ENCODE measurements at regions not wholly inside any gene's neighbourhood (a gene's known extent, or its start where the extent isn't known, plus 50 kb on each side); places are given as distances from the start of the nearest gene placed in this dataset.

GRCh38 chrY:3037471-3037870 lies 102.3 kb downstream of the ZFY start:
- no peaks in the 10 kb centered on the region for H3K9me2 ChIP-seq (replicated peaks; ENCODE audit: low read length)
- no peaks in the 10 kb centered on the region for H3K9me3 ChIP-seq (ENCODE audit: low read length)
- H3K4me2 ChIP-seq (ENCODE audit: low read length): no peak overlapping the region
- TF ChIP-seq CTCF (conservative IDR thresholded peaks at IDR 0.05; ENCODE audit: low read depth, low read length) (no peak), EZH2 (IDR thresholded peaks at IDR 0.05; ENCODE audit: low read length, unreplicated experiment) (no peak), EZH2phosphoT487 (IDR thresholded peaks at IDR 0.05; ENCODE audit: borderline replicate concordance, low read length) (no peak)
- H4K20me1 ChIP-seq (ENCODE audit: low read length): no peaks in the 10 kb centered on the region
- H3K4me3 ChIP-seq (ENCODE audit: low read length): no peak overlapping the region
- ATAC-seq (no peak), DNase-seq (no peak)
- ChIA-PET POLR2A (ENCODE audit: unreplicated experiment) (no interaction called here), CTCF (no interaction called here)
- no TSS peak for BruUV-seq (replicated peaks)
- H3K27me3 ChIP-seq (ENCODE audit: low read length): no peaks in the 10 kb centered on the region
- no peak overlapping the region for H2AFZ ChIP-seq (ENCODE audit: low read length)
- no peaks in the 10 kb centered on the region for H3K79me2 ChIP-seq (ENCODE audit: low read length)
- no peak overlapping the region for H3K27ac ChIP-seq (ENCODE audit: low read length)
- H3K36me3 ChIP-seq (ENCODE audit: low read depth, low read length): no peaks in the 10 kb centered on the region
- no peaks in the 10 kb centered on the region for H3F3A ChIP-seq (ENCODE audit: low read length, unreplicated experiment)
- no peak overlapping the region for H3K9ac ChIP-seq (ENCODE audit: low read length)
- H3K4me1 ChIP-seq (ENCODE audit: insufficient read depth, low read length): no peaks in the 10 kb centered on the region
- intact Hi-C loops (cut with micrococcal nuclease): no loop called here

- no peak for TF ChIP-seq EZH2 (IDR thresholded peaks at IDR 0.05; ENCODE audit: low read length, unreplicated experiment)
- TF ChIP-seq CTCF (conservative IDR thresholded peaks at IDR 0.05; ENCODE audit: low read depth, low read length): no peak
- TF ChIP-seq EZH2phosphoT487 (IDR thresholded peaks at IDR 0.05; ENCODE audit: borderline replicate concordance, low read length): no peak
- CTCF ChIA-PET: no interaction called here
- Histone ChIP-seq H3K27me3 (ENCODE audit: low read length) (no peaks in the 10 kb centered on the region), H3K79me2 (ENCODE audit: low read length) (no peaks in the 10 kb centered on the region), H3K9me2 (replicated peaks; ENCODE audit: low read length) (no peaks in the 10 kb centered on the region), H2AFZ (ENCODE audit: low read length) (no peak overlapping the region), H3K27ac (ENCODE audit: low read length) (no peak overlapping the region), H3K4me3 (ENCODE audit: low read length) (no peak overlapping the region), H3K9me3 (ENCODE audit: low read length) (no peaks in the 10 kb centered on the region), H3K36me3 (ENCODE audit: low read depth, low read length) (no peaks in the 10 kb centered on the region), H3K4me1 (ENCODE audit: insufficient read depth, low read length) (no peaks in the 10 kb centered on the region), H3K4me2 (ENCODE audit: low read length) (no peak overlapping the region), H3F3A (ENCODE audit: low read length, unreplicated experiment) (no peaks in the 10 kb centered on the region), H4K20me1 (ENCODE audit: low read length) (no peaks in the 10 kb centered on the region), H3K9ac (ENCODE audit: low read length) (no peak overlapping the region)
- DNase-seq (no peak), ATAC-seq (no peak)
- no TSS peak for BruUV-seq (replicated peaks)
- POLR2A ChIA-PET (ENCODE audit: unreplicated experiment): no interaction called here
- intact Hi-C loops (cut with micrococcal nuclease): no loop called here
Measured at GRCh38 chrY:3040415-3040814, 105.2 kb downstream of the ZFY start.

- Histone ChIP-seq H3K27me3 (ENCODE audit: low read length) (no peaks in the 10 kb centered on the region), H3F3A (ENCODE audit: low read length, unreplicated experiment) (no peaks in the 10 kb centered on the region), H4K20me1 (ENCODE audit: low read length) (no peaks in the 10 kb centered on the region), H3K36me3 (ENCODE audit: low read depth, low read length) (no peaks in the 10 kb centered on the region), H3K9me3 (ENCODE audit: low read length) (no peaks in the 10 kb centered on the region), H3K4me2 (ENCODE audit: low read length) (no peak overlapping the region), H3K4me3 (ENCODE audit: low read length) (no peak overlapping the region), H3K79me2 (ENCODE audit: low read length) (no peaks in the 10 kb centered on the region), H3K4me1 (ENCODE audit: insufficient read depth, low read length) (no peaks in the 10 kb centered on the region), H3K9ac (ENCODE audit: low read length) (no peak overlapping the region), H3K27ac (ENCODE audit: low read length) (no peak overlapping the region), H3K9me2 (replicated peaks; ENCODE audit: low read length) (no peaks in the 10 kb centered on the region), H2AFZ (ENCODE audit: low read length) (no peak overlapping the region)
- CTCF ChIA-PET: no interaction called here
- ATAC-seq (no peak), DNase-seq (no peak)
- POLR2A ChIA-PET (ENCODE audit: unreplicated experiment): no interaction called here
- TF ChIP-seq CTCF (conservative IDR thresholded peaks at IDR 0.05; ENCODE audit: low read depth, low read length) (no peak), EZH2phosphoT487 (IDR thresholded peaks at IDR 0.05; ENCODE audit: borderline replicate concordance, low read length) (no peak), EZH2 (IDR thresholded peaks at IDR 0.05; ENCODE audit: low read length, unreplicated experiment) (no peak)
- no TSS peak for BruUV-seq (replicated peaks)
- intact Hi-C loops (cut with micrococcal nuclease): no loop called here
Measured at GRCh38 chrY:3041985-3042384, 106.8 kb downstream of the ZFY start.

Measured in PC-3 (cell line).